Liver (tissue), 3 donors: ENCODE measurements at regions not wholly inside any gene's neighbourhood (a gene's known extent, or its start where the extent isn't known, plus 50 kb on each side); places are given as distances from the start of the nearest gene placed in this dataset.

Experiments
- ATF3 ChIP-seq: IDR thresholded peaks from 2 replicates; pipeline ENCODE4 v1.6.1; 2016; ENCODE audit warnings: antibody characterized with exemption
- CTCF ChIP-seq: fragments of 150-350 bp; IDR thresholded peaks from 2 replicates; pipeline ENCODE4 v1.5.1; 2017; ENCODE audit warnings: improper control_type of control experiment, low read depth, low read length; ENCODE audit not compliant: missing input control
- EGR1 ChIP-seq, 2 donors: IDR thresholded peaks; 2 replicates each; pipeline ENCODE4 v1.6.1; 2016 to 2018; ENCODE audit warnings: antibody characterized with exemption in 2 of 2, low read depth in 2 of 2
- FOXA1 ChIP-seq: IDR thresholded peaks from 2 replicates; pipeline ENCODE4 v1.6.1; 2016; ENCODE audit warnings: antibody characterized with exemption
- FOXA2 ChIP-seq: IDR thresholded peaks from 2 replicates; pipeline ENCODE4 v1.6.1; 2016; ENCODE audit warnings: antibody characterized with exemption
- GABPA ChIP-seq, 2 donors: IDR thresholded peaks in 1 of 2; conservative IDR thresholded peaks in 1 of 2; 2 replicates each; pipeline ENCODE4 v1.6.1; 2016; ENCODE audit warnings: antibody characterized with exemption in 2 of 2, mild to moderate bottlenecking in 1 of 2, moderate library complexity in 1 of 2
- JUND ChIP-seq, 2 donors: IDR thresholded peaks; 2 replicates each; pipeline ENCODE4 v1.6.1; 2016; ENCODE audit warnings: antibody characterized with exemption in 2 of 2
- MAX ChIP-seq: IDR thresholded peaks from 2 replicates; pipeline ENCODE4 v1.6.1; 2016; ENCODE audit warnings: antibody characterized with exemption
- NR2F2 ChIP-seq: IDR thresholded peaks from 2 replicates; pipeline ENCODE4 v1.6.1; 2016; ENCODE audit warnings: antibody characterized with exemption
- RAD21 ChIP-seq, 2 donors: IDR thresholded peaks; 2 replicates each; pipeline ENCODE4 v1.6.1; 2016; ENCODE audit warnings: antibody characterized with exemption in 2 of 2, mild to moderate bottlenecking in 2 of 2
- REST ChIP-seq: IDR thresholded peaks from 2 replicates; pipeline ENCODE4 v1.6.1; 2016; ENCODE audit warnings: antibody characterized with exemption, mild to moderate bottlenecking
- SP1 ChIP-seq: IDR thresholded peaks from 2 replicates; pipeline ENCODE4 v1.6.1; 2018; ENCODE audit warnings: antibody characterized with exemption, mild to moderate bottlenecking
- TAF1 ChIP-seq: conservative IDR thresholded peaks from 2 replicates; pipeline ENCODE4 v1.6.1; 2016; ENCODE audit warnings: antibody characterized with exemption, mild to moderate bottlenecking
- ZBTB33 ChIP-seq: IDR thresholded peaks from 2 replicates; pipeline ENCODE4 v1.6.1; 2016; ENCODE audit warnings: antibody characterized with exemption
- donor health status: healthy.
- donor health status: healthy.

GRCh38 chr5:34599471-34600117 is 56.5 kb upstream of the RAI14 start:
- TF ChIP-seq ATF3 (no peak), CTCF (no peak), TAF1 (no peak), JUND (IDR thresholded peaks at IDR 0.05) (no peak), GABPA (IDR thresholded peaks at IDR 0.05 in 1 of 2, conservative IDR thresholded peaks at IDR 0.05 in 1 of 2) (no peak), REST (no peak), MAX (no peak), FOXA2 (no peak), SP1 (no peak), NR2F2 (no peak), RAD21 (IDR thresholded peaks at IDR 0.05) (no peak), ZBTB33 (no peak), EGR1 (IDR thresholded peaks at IDR 0.05; ENCODE audit: low read depth in 2 of 2) (no peak), FOXA1 (no peak)
